HL-60 (cell line): ENCODE measurements at regions not wholly inside any gene's neighbourhood (a gene's known extent, or its start where the extent isn't known, plus 50 kb on each side); places are given as distances from the start of the nearest gene placed in this dataset.

Experiments
- DNase-seq, 2 experiments: peaks; one replicate each; pipeline ENCODE4 v3.0.0-alpha.2; 2010 to 2020; ENCODE audit warnings: low read depth in 1 of 2, low spot score in 1 of 2
- H3K27ac ChIP-seq: fragments of 250-450 bp; sonication (Bioruptor Pico); replicated peaks from 2 replicates; pipeline ENCODE4 v1.5.1; 2020; ENCODE audit warnings: mild to moderate bottlenecking, moderate library complexity
- H3K27me3 ChIP-seq: fragments of 250-450 bp; sonication (Bioruptor Pico); 2 replicates; pipeline ENCODE4 v1.5.1; 2021; ENCODE audit warnings: mild to moderate bottlenecking, moderate library complexity; ENCODE audit not compliant: insufficient read depth, poor library complexity, severe bottlenecking
- H3K4me3 ChIP-seq: replicated peaks from 2 replicates; pipeline ENCODE4 v1.5.1; 2011; ENCODE audit warnings: mild to moderate bottlenecking, control low read depth, low read length; ENCODE audit not compliant: insufficient read depth
- GABPA ChIP-seq: IDR thresholded peaks from 2 replicates; pipeline ENCODE4 v1.6.1; 2012; ENCODE audit warnings: low read depth
- POLR2AphosphoS5 ChIP-seq: IDR thresholded peaks from 2 replicates; pipeline ENCODE4 v1.6.1; 2012; ENCODE audit warnings: low read depth
- SPI1 ChIP-seq: IDR thresholded peaks from 2 replicates; pipeline ENCODE4 v1.6.1; 2012; ENCODE audit warnings: low read depth, mild to moderate bottlenecking, borderline replicate concordance
- TF ChIP-seq, protein P1 (sequence below): IDR thresholded peaks from one replicate; pipeline ENCODE4 v1.5.1; 2011; ENCODE audit warnings: low read length, control low read depth, inconsistent platforms; ENCODE audit not compliant: insufficient read depth
- TF ChIP-seq, protein P2 (sequence below): IDR thresholded peaks from 2 replicates; pipeline ENCODE4 v1.6.1; 2012; ENCODE audit warnings: low read depth; ENCODE audit not compliant: insufficient replicate concordance

DNA sequence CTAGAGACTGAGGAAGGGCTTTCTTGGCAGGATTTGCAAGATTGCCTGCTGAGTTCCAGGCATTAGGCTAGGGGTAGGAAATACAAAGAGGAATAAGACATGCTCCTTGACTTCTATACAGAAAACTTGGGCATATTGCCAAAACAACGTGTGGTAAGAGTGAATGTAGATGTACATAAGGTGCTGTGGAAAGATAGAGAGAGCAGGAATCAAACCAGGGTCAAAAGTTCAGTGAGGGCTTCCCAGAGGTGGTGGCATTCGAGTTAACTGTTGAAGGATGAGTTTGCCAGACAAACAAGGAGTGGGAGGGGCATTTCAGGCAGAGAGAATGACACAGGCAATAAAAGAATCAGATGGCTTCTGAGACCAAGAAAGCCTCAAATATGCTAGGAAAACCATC, 187.9 kb downstream of the KDR start:
- TF ChIP-seq POLR2AphosphoS5 (peak; percentile 35; the same call in 1 of the 2 replicates), SPI1 (0 out of 2 replicates have a peak, but pooled peaks have one; percentile 2), GABPA (no peak)
- TF ChIP-seq, protein P1, sequence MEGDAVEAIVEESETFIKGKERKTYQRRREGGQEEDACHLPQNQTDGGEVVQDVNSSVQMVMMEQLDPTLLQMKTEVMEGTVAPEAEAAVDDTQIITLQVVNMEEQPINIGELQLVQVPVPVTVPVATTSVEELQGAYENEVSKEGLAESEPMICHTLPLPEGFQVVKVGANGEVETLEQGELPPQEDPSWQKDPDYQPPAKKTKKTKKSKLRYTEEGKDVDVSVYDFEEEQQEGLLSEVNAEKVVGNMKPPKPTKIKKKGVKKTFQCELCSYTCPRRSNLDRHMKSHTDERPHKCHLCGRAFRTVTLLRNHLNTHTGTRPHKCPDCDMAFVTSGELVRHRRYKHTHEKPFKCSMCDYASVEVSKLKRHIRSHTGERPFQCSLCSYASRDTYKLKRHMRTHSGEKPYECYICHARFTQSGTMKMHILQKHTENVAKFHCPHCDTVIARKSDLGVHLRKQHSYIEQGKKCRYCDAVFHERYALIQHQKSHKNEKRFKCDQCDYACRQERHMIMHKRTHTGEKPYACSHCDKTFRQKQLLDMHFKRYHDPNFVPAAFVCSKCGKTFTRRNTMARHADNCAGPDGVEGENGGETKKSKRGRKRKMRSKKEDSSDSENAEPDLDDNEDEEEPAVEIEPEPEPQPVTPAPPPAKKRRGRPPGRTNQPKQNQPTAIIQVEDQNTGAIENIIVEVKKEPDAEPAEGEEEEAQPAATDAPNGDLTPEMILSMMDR, result no peak
- Histone ChIP-seq H3K27ac (no peak overlapping the region), H3K27me3 (no peaks in the 10 kb centered on the region), H3K4me3 (no peak overlapping the region)
- peak in 1 of 2 experiments; percentile 66 for DNase-seq

DNA sequence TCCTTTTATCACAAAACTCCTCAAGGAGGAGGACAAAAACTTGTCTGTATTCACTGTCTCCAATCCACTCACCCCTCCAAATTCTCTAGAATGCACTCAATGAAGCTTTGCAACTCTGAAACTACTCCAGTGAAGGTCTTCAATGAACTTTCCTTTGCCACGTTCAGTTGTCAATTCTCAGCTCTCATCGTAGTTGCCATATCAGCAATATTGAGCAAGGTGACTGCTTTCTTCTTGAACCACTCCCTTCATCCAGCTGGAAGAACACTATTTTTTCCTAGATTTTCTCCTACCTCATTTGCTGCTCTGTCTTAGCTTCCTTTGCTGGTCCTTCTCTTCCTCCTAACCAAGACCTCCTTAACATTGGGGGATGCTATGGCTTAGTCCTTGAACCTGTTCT, 191.8 kb downstream of the KDR start:
- no peaks in the 10 kb centered on the region for H3K27me3 ChIP-seq
- no peak for DNase-seq
- H3K27ac ChIP-seq, result no peak overlapping the region
- TF ChIP-seq, protein P1, result no peak
- TF ChIP-seq POLR2AphosphoS5, result no peak
- TF ChIP-seq, protein P2, sequence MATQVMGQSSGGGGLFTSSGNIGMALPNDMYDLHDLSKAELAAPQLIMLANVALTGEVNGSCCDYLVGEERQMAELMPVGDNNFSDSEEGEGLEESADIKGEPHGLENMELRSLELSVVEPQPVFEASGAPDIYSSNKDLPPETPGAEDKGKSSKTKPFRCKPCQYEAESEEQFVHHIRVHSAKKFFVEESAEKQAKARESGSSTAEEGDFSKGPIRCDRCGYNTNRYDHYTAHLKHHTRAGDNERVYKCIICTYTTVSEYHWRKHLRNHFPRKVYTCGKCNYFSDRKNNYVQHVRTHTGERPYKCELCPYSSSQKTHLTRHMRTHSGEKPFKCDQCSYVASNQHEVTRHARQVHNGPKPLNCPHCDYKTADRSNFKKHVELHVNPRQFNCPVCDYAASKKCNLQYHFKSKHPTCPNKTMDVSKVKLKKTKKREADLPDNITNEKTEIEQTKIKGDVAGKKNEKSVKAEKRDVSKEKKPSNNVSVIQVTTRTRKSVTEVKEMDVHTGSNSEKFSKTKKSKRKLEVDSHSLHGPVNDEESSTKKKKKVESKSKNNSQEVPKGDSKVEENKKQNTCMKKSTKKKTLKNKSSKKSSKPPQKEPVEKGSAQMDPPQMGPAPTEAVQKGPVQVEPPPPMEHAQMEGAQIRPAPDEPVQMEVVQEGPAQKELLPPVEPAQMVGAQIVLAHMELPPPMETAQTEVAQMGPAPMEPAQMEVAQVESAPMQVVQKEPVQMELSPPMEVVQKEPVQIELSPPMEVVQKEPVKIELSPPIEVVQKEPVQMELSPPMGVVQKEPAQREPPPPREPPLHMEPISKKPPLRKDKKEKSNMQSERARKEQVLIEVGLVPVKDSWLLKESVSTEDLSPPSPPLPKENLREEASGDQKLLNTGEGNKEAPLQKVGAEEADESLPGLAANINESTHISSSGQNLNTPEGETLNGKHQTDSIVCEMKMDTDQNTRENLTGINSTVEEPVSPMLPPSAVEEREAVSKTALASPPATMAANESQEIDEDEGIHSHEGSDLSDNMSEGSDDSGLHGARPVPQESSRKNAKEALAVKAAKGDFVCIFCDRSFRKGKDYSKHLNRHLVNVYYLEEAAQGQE, result no peak
- TF ChIP-seq SPI1, result no peak
- no peak for TF ChIP-seq GABPA
- H3K4me3 ChIP-seq, result no peak overlapping the region

DNA sequence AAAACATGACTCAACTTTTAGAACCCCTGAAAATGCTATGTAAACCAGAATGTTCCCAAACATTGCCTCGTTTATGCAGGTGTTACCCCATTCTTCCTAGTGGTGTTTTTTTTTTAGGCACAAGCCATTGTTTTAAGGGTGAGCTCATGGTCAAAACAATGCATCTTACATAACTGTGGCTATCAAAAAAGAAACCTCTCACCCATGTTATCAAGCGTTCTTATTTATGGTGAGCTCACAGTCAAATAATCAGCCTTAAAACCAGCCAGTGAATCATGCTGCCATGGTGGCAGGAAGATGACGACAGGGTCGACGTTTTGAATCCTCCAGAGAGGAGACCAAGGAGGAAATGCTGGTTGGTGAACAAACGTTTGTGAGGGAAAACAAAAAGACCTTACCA, 195.2 kb downstream of the KDR start:
- Histone ChIP-seq H3K27me3 (no peaks in the 10 kb centered on the region), H3K4me3 (no peak overlapping the region), H3K27ac (no peak overlapping the region)
- TF ChIP-seq SPI1 (no peak), GABPA (no peak), POLR2AphosphoS5 (no peak)
- TF ChIP-seq, protein P2, result no peak
- TF ChIP-seq, protein P1, result no peak
- DNase-seq, result no peak

DNA sequence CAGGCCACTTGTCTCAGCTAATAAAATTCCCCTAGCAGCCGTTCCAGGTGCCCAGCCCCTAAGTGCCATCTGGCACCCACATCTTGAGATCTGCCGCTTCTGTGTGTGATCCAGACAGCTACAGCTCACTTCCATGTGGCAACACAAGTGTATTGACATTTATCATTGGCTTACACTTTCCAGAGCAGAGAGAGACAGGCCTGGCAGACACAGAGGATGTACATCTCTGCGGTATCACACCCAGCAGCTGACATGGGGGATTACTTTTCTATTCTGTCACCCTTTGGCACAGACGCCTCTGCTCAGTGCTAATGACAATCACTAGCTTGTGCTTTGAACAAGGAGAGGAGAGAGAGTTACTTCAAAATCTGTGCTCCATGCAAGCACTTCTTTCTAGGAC, 195.9 kb downstream of the KDR start:
- Histone ChIP-seq H3K27ac (no peak overlapping the region), H3K27me3 (no peaks in the 10 kb centered on the region), H3K4me3 (no peak overlapping the region)
- no peak for DNase-seq
- TF ChIP-seq, protein P2, result no peak
- TF ChIP-seq SPI1 (no peak), POLR2AphosphoS5 (no peak), GABPA (no peak)
- TF ChIP-seq, protein P1, result no peak
